GM12892 (cell line): ENCODE measurements at regions not wholly inside any gene's neighbourhood (a gene's known extent, or its start where the extent isn't known, plus 50 kb on each side); places are given as distances from the start of the nearest gene placed in this dataset.
"Not testable (repeated sequence)": the region's sequence is repeated elsewhere in the genome, so short reads cannot be mapped to it uniquely, and the experiment has no call there.

Experiments used
- DNase-seq: peaks from one replicate; pipeline ENCODE4 v3.0.0; 2011; ENCODE audit not compliant: insufficient read length
- FAIRE-seq: peaks from 2 replicates; lab custom pipeline; 2011; peaks lifted over from hg19 to GRCh38; lab: Jason Lieb, UNC
- POLR2A ChIP-seq: IDR thresholded peaks from 2 replicates; pipeline ENCODE4 v1.6.1; 2011; ENCODE audit warnings: low read depth, low read length, control low read depth
- POLR2AphosphoS5 ChIP-seq: IDR thresholded peaks from 2 replicates; pipeline ENCODE4 v1.6.1; 2011; ENCODE audit warnings: low read depth, low read length, control low read depth
- TAF1 ChIP-seq: IDR thresholded peaks from 2 replicates; pipeline ENCODE4 v1.6.1; 2011; ENCODE audit warnings: low read depth, mild to moderate bottlenecking, control low read depth, low read length, borderline replicate concordance

DNA sequence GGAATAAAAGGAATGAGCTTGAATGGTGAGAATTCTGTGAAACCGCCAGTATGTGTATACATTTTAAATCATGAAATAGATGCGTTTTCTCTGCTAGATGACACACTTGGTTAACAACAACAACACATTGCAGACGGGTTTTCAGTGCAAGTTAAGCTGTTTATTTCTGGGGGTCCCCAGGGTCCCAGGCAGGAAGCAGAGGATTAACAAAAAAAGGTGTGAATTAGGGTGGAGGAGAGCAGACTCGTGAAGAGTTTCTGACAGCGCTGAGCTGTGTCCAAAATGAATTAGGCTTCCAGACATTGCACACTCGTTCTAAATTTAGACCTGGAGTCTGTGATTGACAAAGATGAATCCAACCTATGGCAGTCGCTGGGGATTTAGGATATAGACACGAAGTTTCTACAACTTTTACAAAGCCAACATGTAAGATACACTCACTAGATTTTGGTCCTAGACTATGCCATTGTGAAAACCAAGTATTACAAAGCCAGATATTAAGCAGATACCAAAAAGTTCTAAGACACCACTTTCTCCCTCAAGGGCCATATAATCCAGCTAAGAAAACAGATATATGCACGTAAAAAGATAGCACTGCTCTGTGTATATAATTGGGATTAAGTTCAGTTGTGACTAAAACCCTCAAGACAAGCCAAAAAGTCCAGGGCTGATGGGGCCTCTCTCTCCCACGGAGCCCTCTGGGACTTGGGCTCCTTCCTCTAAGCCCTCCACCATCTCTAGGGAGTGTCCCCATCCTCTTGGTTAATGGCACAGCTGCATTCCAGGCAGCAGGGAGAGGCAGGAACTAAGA is 120.2 kb downstream of the ACAA2 start:
- DNase-seq = no peak
- TF ChIP-seq POLR2A = no peak
- TF ChIP-seq TAF1 = no peak
- TF ChIP-seq POLR2AphosphoS5 = no peak
- FAIRE-seq = no peak

DNA sequence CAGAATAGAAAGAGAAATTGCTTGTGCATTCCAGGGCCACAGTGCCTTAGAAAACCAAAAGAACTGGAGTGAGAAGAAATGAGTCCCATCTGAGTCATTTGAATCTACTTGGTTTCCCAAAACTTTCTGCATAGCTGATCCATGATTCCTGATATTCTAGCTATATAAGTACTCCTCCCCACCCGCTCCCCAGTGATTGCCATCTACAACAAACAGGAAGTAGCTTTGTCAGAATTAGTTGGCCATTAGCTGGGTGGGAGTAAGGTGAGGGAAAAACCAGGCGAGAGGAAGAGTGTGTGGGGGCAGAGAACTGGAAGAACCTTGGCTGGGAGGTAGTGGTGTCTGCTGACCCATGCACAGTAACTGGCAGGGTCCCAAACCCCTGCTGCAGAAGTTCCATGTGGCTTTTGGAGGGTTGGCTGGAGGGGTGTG is 122.1 kb downstream of the ACAA2 start:
- DNase-seq = no peak
- TF ChIP-seq TAF1 (no peak), POLR2AphosphoS5 (no peak), POLR2A (no peak)
- no peak for FAIRE-seq

GRCh38 chr18:49690312-49690711 is 123.0 kb downstream of the ACAA2 start:
- FAIRE-seq (no peak), DNase-seq (no peak)
- TF ChIP-seq TAF1 (no peak), POLR2AphosphoS5 (no peak), POLR2A (no peak)

GRCh38 chr18:49685231-49685942 is 123.5 kb downstream of the LIPG start:
- DNase-seq (no peak), FAIRE-seq (no peak)
- TF ChIP-seq POLR2A = no peak

- not testable (repeated sequence) for DNase-seq, FAIRE-seq
These were observed 120.9 kb downstream of the LIPG start for GRCh38 chr18:49682803-49683190.

DNA sequence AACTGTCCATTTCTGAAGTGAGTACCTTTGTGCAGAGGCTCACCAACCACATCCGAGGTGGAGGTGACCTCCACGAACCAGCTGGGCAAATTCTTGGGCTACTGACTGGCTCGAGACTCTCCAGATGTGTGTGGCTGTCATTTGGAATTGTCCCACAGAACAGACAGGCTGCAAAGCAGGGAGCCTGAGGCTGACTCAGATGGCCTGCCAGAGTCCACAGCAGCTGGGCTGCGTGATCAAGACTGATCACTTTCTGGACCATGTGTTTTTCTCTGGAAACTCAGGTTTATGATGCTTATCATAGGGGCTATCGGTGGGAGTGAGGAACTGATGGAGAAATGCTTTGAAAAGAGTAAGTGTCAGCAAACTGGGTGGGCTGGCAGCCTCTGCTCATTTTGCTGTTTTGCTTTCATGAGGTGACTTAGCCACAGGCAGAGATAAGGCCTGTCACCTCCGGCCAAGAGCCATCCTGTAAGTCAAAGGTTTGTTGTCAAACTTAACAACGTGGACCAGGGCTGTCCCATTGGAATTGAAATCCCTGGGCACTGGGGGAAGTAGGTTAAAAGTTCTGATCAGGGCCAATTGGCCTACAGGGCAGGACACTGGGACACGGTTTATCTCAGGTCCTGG is 120.4 kb downstream of the LIPG start:
- FAIRE-seq = no peak
- TF ChIP-seq TAF1 (no peak), POLR2A (no peak), POLR2AphosphoS5 (no peak)
- DNase-seq = no peak

DNA sequence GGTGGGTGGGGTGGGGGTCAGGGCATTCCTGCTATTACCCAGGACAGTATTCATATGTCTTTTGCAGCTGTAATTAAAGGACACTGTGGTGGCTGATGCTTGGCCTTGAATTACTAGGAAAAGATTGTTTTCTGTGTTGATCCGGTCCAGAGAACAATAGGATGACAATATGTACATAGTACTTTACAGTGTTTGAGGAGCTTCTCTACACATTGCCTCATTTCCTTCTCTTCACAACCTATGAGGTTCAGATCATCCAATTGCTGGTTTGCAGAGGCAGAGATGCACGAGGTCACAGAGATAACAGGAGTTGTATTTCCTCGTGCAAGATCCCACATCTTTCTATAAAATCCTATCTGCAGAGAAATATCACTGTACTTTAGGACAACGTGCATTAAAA is 119.5 kb downstream of the LIPG start:
- no peak for FAIRE-seq
- DNase-seq = no peak
- TF ChIP-seq TAF1 (no peak), POLR2AphosphoS5 (no peak)

GRCh38 chr18:49678440-49678839 is 116.6 kb downstream of the LIPG start:
- no peak for FAIRE-seq
- DNase-seq = no peak
- TF ChIP-seq POLR2A = no peak
- no peak for TF ChIP-seq TAF1
- TF ChIP-seq POLR2AphosphoS5 = no peak

- FAIRE-seq = no peak
- TF ChIP-seq TAF1 = no peak
- no peak for TF ChIP-seq POLR2AphosphoS5
- TF ChIP-seq POLR2A = no peak
- no peak for DNase-seq
These were observed 116.0 kb downstream of the LIPG start for GRCh38 chr18:49677762-49678413.

DNA sequence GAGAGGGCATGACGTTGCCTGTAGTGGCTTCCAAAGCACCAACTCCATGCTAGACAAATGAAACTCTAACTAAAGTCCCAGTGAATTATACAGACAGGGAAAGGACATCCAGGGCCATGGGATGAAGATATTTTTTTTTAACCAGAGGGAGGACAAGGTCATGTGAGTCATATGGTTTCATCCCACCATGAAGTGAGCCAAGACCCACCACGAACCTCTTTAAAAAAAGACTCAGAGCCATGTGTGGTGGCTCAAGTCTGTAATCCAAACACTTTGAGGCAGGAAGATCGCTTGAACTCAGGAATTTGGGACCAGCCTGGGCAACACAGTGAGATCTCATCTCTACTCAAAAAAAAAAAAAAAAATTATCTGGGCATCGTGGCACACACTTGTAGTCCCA is 115.2 kb downstream of the LIPG start:
- TF ChIP-seq POLR2A = no peak
- TF ChIP-seq POLR2AphosphoS5 = no peak
- no peak for TF ChIP-seq TAF1
- FAIRE-seq (no peak), DNase-seq (no peak)

DNA sequence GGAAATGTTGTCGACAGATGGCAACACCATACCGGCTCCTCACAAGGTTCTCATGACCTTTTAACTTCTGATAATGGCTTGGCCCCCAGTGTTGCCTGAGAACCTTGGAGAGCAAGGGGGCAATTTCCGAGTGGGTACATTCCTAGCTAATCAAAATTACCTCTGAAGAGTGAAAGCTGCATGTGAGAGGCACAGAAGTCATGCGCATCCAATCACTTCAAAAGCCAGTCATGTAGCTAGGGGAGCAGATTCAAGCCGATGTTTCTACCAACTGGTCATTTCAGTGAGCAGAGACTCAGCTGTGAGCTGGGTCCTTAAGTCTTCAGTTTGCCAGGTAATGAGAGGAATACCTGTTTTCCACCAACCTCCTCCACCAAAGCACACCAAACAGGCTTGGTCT is 111.4 kb downstream of the LIPG start:
- FAIRE-seq = no peak

GRCh38 chr18:49672853-49673252 is 111.0 kb downstream of the LIPG start:
- no peak for TF ChIP-seq POLR2AphosphoS5
- no peak for TF ChIP-seq TAF1
- no peak for TF ChIP-seq POLR2A
- FAIRE-seq = no peak
- no peak for DNase-seq

More for the DNA sequence above, 111.4 kb downstream of the LIPG start:
- no peak for DNase-seq
- no peak for TF ChIP-seq POLR2AphosphoS5
- TF ChIP-seq TAF1 = no peak
- TF ChIP-seq POLR2A = no peak
